K562 (cell line): ENCODE measurements at regions not wholly inside any gene's neighbourhood (a gene's known extent, or its start where the extent isn't known, plus 50 kb on each side); places are given as distances from the start of the nearest gene placed in this dataset.

Experiments used
- ATAC-seq: fragments of 200-7000 bp; cut with Tn5 transposase; 3 replicates; pipeline ENCODE4 v1.9.1; 2020; ENCODE audit warnings: moderate library complexity
- BruUV-seq: library from RNA; stranded (reverse); fragments of 400-500 nt; replicated peaks from 2 replicates; lab custom pipeline; 2021; lab: Mats Ljungman, UMichigan
- CTCF ChIA-PET: fragments of 300-600 bp; formaldehyde crosslinking; extraction: SDS; loops from one replicate; lab custom pipeline; 2021; ENCODE audit warnings: low intra/inter-chr PET ratio; lab: Yijun Ruan, JAX
- POLR2A ChIA-PET: fragments of 300-600, 350-650 bp; sonication (Branson Sonifier 250); formaldehyde crosslinking; extraction: SDS; loops from one replicate; lab custom pipeline; 2021; ENCODE audit warnings: antibody characterized with exemption, inconsistent platforms; lab: Yijun Ruan, JAX
- DNase-seq, 4 experiments: peaks; one replicate each; pipeline versions ENCODE4 v3.0.0 to v3.0.0-alpha.2; 2011 to 2018; ENCODE audit warnings: low spot score in 3 of 4, mixed read lengths in 3 of 4; ENCODE audit errors: extremely low read depth in 1 of 4
- FAIRE-seq: peaks from 2 replicates; lab custom pipeline; 2011; peaks lifted over from hg19 to GRCh38; lab: Jason Lieb, UNC
- H2AFZ ChIP-seq: 2 replicates; pipeline ENCODE4 v1.6.0; 2011; ENCODE audit warnings: low read depth, low read length, control low read depth, inconsistent platforms
- H3K27ac ChIP-seq: fragments of 200-600 bp; 3 replicates; pipeline ENCODE4 v1.8.0; 2011; ENCODE audit warnings: low read depth, mild to moderate bottlenecking, control low read depth, inconsistent platforms, low read length, moderate library complexity, mixed read lengths; ENCODE audit errors: extremely low read depth
- H3K27me3 ChIP-seq, 2 experiments: fragments of 300-600 bp in 1 of 2; 2 replicates in 1 of 2; 3 replicates in 1 of 2; pipeline versions ENCODE4 v1.6.0 to v1.8.0; 2011; ENCODE audit warnings: inconsistent platforms in 2 of 2, low read length in 2 of 2, mild to moderate bottlenecking in 1 of 2, mixed read lengths in 1 of 2, moderate library complexity in 1 of 2; ENCODE audit not compliant: control insufficient read depth in 2 of 2, insufficient read depth in 2 of 2
- H3K36me3 ChIP-seq: fragments of 300-600 bp; 3 replicates; pipeline ENCODE4 v1.8.0; 2011; ENCODE audit warnings: mild to moderate bottlenecking, low read length, inconsistent platforms; ENCODE audit not compliant: control insufficient read depth, insufficient read depth
- H3K4me1 ChIP-seq, 2 experiments: fragments of 200-600 bp in 1 of 2; replicated peaks in 1 of 2; 2 replicates in 1 of 2; 3 replicates in 1 of 2; pipeline versions ENCODE4 v1.5.1 to v1.8.0; 2011; ENCODE audit warnings: inconsistent platforms in 2 of 2, low read length in 2 of 2, mild to moderate bottlenecking in 1 of 2, mixed read lengths in 1 of 2, moderate library complexity in 1 of 2; ENCODE audit not compliant: control insufficient read depth in 2 of 2, insufficient read depth in 2 of 2
- H3K4me2 ChIP-seq: 2 replicates; pipeline ENCODE4 v1.6.1; 2011; ENCODE audit warnings: low read length, control low read depth, inconsistent platforms, mixed read lengths; ENCODE audit not compliant: insufficient read depth
- H3K4me3 ChIP-seq: fragments of 200-600 bp; sonication (generic), shearing (Covaris generic); 2 replicates; pipeline ENCODE4 v1.5.1; 2016; ENCODE audit warnings: control low read depth, inconsistent platforms
- H3K79me2 ChIP-seq: fragments of 200-600 bp; 3 replicates; pipeline ENCODE4 v1.8.0; 2011; ENCODE audit warnings: low read length, inconsistent platforms; ENCODE audit not compliant: control insufficient read depth, insufficient read depth
- H3K9ac ChIP-seq, 2 experiments: 2 replicates each; pipeline versions ENCODE4 v1.6.0 to v1.6.1; 2011; ENCODE audit warnings: low read depth in 2 of 2, low read length in 2 of 2, control low read depth in 1 of 2, inconsistent platforms in 1 of 2, mild to moderate bottlenecking in 1 of 2, mixed read lengths in 1 of 2; ENCODE audit not compliant: insufficient read depth in 1 of 2
- H3K9me1 ChIP-seq: one replicate; pipeline ENCODE4 v1.6.0; 2011; ENCODE audit warnings: inconsistent platforms, mild to moderate bottlenecking, low read length, moderate library complexity; ENCODE audit not compliant: control insufficient read depth, insufficient read depth
- H3K9me3 ChIP-seq: replicated peaks from 2 replicates; pipeline ENCODE4 v1.5.1; 2011; ENCODE audit warnings: low read depth, low read length, inconsistent platforms; ENCODE audit not compliant: control insufficient read depth, insufficient read depth
- H4K20me1 ChIP-seq: replicated peaks from 2 replicates; pipeline ENCODE4 v1.6.1; 2011; ENCODE audit warnings: low read length, inconsistent platforms, mixed read lengths; ENCODE audit not compliant: control insufficient read depth, insufficient read depth
- BCOR ChIP-seq: fragments of 450-650 bp; IDR thresholded peaks from 2 replicates; pipeline ENCODE4 v1.6.1; 2016
- CEBPG ChIP-seq, 3 experiments: fragments of 200-800 bp in 1 of 3; sonication (Bioruptor generic) in 1 of 3; sonication (generic) in 1 of 3; formaldehyde crosslinking in 1 of 3; IDR thresholded peaks in 2 of 3; conservative IDR thresholded peaks in 1 of 3; 2 replicates each; pipeline versions ENCODE4 v1.6.1 to v1.8.0; 2016 to 2022; ENCODE audit warnings: missing compliant biosample characterization in 2 of 3, missing genetic modification characterization in 2 of 3, mild to moderate bottlenecking in 1 of 3, missing genetic modification reagents in 1 of 3
- CREB1 ChIP-seq, 2 experiments: sonication (generic) in 1 of 2; formaldehyde crosslinking in 1 of 2; IDR thresholded peaks; 2 replicates each; pipeline versions ENCODE4 v1.6.1 to v1.8.0; 2012 to 2022; ENCODE audit warnings: inconsistent platforms in 1 of 2, mild to moderate bottlenecking in 1 of 2, missing genetic modification reagents in 1 of 2, moderate library complexity in 1 of 2
- MECOM ChIP-seq: fragments of 250-450 bp; sonication (Bioruptor Pico); IDR thresholded peaks from 2 replicates; pipeline ENCODE4 v1.8.0; 2022; ENCODE audit warnings: inconsistent platforms
- SP1 ChIP-seq: sonication (generic); formaldehyde crosslinking; IDR thresholded peaks from 2 replicates; pipeline ENCODE4 v1.8.1; 2022; ENCODE audit warnings: mild to moderate bottlenecking, missing genetic modification reagents
- SRSF7 ChIP-seq: fragments of 200-400 bp; formaldehyde crosslinking; optimal IDR thresholded peaks from 2 replicates; pipeline ENCODE3; 2017; ENCODE audit warnings: mild to moderate bottlenecking, low read depth, low read length
- ZFP30 ChIP-seq: fragments of 250-450 bp; sonication (Bioruptor Pico); IDR thresholded peaks from 2 replicates; pipeline ENCODE4 v1.8.0; 2022; ENCODE audit warnings: moderate library complexity, mild to moderate bottlenecking, inconsistent platforms, borderline replicate concordance
- WGBS: fragments of 100-300 bp; shearing (Covaris generic); methylation state at CpG from one replicate; pipeline ENCODE4 v1.1.6; 2016; ENCODE audit warnings: low coverage, mixed read lengths; ENCODE audit not compliant: insufficient coverage; ENCODE audit errors: missing lambda C conversion rate; 5-methylcytosine and 5-hydroxymethylcytosine counted together
- in situ Hi-C: fragments of 300-500 bp; cut with MboI; formaldehyde crosslinking; loops from 4 replicates; pipeline ENCODE4 v1.15.0; 2018; ENCODE audit warnings: inconsistent platforms, mixed read lengths
- intact Hi-C: fragments of 100-400 bp; cut with micrococcal nuclease; formaldehyde crosslinking; loops from 2 replicates; pipeline ENCODE4 v1.14.2; 2022
- TF ChIP-seq, protein P1 (sequence below): fragments of 450-650 bp; IDR thresholded peaks from 2 replicates; pipeline ENCODE4 v1.6.1; 2016; ENCODE audit warnings: low read depth
- TF ChIP-seq, protein P2 (sequence below), 2 experiments: fragments of 150-350 bp in 1 of 2; IDR thresholded peaks; 2 replicates each; pipeline ENCODE4 v1.6.1; 2012 to 2016; ENCODE audit warnings: low read depth in 2 of 2, low read length in 2 of 2, mild to moderate bottlenecking in 1 of 2, moderate library complexity in 1 of 2
- TF ChIP-seq, protein P3 (sequence below): sonication (generic); IDR thresholded peaks from 2 replicates; pipeline ENCODE4 v1.6.1; 2016

DNA sequence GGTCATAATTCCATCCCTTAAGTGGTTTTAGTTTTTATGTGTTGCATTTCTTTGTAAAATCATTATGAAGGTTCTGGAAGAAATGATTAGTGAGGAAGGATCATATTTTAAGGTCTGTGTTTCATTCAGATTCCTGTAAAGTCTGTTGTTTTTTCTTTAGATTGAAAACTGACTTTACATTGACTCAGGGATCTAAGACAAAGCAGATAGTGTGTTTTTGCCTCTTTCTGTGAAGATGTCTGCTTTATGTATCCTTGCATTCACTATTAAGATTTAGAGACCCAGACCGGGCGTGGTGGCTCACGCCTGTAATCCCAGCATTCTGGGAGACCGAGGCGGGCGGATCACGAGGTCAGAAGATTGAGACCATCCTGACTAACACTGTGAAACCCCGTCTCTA, 225.7 kb downstream of the SAMD5 start:
- H3K4me1 ChIP-seq: no peaks in the 10 kb centered on the region
- H3K36me3 ChIP-seq: peaks cover 8% of the 10 kb centered on the region; the same call in 1 of the 3 replicates
- ATAC-seq (no peak), DNase-seq (no peak), FAIRE-seq (no peak)
- H3K9ac ChIP-seq: no peak overlapping the region
- no peak overlapping the region for H3K4me2 ChIP-seq
- H3K4me3 ChIP-seq: no peak overlapping the region
- WGBS: 91% methylated on average over 7 of the region's 8 CpGs
- intact Hi-C loops (no loop called here), in situ Hi-C loops (no loop called here)
- H4K20me1 ChIP-seq: peaks cover 5% of the 10 kb centered on the region; the same call in 1 of the 2 replicates
- no TSS peak for BruUV-seq
- H3K27me3 ChIP-seq: no peaks in the 10 kb centered on the region
- POLR2A ChIA-PET: no interaction called here
- CTCF ChIA-PET: no interaction called here
- no peak overlapping the region for H3K27ac ChIP-seq
- H3K79me2 ChIP-seq: no peaks in the 10 kb centered on the region
- no peak overlapping the region for H2AFZ ChIP-seq
- H3K9me3 ChIP-seq: no peaks in the 10 kb centered on the region
- no peaks in the 10 kb centered on the region for H3K9me1 ChIP-seq
- TF ChIP-seq, protein P1, sequence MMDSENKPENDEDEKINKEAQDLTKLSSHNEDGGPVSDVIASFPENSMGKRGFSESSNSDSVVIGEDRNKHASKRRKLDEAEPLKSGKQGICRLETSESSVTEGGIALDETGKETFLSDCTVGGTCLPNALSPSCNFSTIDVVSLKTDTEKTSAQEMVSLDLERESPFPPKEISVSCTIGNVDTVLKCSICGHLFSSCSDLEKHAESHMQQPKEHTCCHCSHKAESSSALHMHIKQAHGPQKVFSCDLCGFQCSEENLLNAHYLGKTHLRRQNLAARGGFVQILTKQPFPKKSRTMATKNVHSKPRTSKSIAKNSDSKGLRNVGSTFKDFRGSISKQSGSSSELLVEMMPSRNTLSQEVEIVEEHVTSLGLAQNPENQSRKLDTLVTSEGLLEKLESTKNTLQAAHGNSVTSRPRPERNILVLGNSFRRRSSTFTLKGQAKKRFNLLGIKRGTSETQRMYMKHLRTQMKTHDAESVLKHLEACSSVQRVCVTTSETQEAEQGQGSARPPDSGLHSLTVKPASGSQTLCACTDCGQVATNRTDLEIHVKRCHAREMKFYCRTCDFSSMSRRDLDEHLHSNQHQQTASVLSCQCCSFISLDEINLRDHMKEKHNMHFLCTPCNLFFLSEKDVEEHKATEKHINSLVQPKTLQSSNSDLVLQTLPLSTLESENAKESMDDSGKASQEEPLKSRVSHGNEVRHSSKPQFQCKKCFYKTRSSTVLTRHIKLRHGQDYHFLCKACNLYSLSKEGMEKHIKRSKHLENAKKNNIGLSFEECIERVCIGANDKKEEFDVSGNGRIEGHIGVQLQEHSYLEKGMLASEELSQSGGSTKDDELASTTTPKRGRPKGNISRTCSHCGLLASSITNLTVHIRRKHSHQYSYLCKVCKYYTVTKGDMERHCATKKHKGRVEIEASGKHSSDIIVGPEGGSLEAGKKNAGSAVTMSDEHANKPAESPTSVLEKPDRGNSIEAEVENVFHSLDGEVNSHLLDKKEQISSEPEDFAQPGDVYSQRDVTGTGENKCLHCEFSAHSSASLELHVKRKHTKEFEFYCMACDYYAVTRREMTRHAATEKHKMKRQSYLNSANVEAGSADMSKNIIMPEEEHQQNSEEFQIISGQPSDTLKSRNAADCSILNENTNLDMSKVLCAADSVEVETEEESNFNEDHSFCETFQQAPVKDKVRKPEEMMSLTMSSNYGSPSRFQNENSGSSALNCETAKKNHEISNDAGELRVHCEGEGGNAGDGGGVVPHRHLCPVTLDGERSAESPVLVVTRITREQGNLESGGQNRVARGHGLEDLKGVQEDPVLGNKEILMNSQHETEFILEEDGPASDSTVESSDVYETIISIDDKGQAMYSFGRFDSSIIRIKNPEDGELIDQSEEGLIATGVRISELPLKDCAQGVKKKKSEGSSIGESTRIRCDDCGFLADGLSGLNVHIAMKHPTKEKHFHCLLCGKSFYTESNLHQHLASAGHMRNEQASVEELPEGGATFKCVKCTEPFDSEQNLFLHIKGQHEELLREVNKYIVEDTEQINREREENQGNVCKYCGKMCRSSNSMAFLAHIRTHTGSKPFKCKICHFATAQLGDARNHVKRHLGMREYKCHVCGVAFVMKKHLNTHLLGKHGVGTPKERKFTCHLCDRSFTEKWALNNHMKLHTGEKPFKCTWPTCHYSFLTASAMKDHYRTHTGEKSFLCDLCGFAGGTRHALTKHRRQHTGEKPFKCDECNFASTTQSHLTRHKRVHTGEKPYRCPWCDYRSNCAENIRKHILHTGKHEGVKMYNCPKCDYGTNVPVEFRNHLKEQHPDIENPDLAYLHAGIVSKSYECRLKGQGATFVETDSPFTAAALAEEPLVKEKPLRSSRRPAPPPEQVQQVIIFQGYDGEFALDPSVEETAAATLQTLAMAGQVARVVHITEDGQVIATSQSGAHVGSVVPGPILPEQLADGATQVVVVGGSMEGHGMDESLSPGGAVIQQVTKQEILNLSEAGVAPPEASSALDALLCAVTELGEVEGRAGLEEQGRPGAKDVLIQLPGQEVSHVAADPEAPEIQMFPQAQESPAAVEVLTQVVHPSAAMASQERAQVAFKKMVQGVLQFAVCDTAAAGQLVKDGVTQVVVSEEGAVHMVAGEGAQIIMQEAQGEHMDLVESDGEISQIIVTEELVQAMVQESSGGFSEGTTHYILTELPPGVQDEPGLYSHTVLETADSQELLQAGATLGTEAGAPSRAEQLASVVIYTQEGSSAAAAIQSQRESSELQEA: no peak
- TF ChIP-seq, protein P2, sequence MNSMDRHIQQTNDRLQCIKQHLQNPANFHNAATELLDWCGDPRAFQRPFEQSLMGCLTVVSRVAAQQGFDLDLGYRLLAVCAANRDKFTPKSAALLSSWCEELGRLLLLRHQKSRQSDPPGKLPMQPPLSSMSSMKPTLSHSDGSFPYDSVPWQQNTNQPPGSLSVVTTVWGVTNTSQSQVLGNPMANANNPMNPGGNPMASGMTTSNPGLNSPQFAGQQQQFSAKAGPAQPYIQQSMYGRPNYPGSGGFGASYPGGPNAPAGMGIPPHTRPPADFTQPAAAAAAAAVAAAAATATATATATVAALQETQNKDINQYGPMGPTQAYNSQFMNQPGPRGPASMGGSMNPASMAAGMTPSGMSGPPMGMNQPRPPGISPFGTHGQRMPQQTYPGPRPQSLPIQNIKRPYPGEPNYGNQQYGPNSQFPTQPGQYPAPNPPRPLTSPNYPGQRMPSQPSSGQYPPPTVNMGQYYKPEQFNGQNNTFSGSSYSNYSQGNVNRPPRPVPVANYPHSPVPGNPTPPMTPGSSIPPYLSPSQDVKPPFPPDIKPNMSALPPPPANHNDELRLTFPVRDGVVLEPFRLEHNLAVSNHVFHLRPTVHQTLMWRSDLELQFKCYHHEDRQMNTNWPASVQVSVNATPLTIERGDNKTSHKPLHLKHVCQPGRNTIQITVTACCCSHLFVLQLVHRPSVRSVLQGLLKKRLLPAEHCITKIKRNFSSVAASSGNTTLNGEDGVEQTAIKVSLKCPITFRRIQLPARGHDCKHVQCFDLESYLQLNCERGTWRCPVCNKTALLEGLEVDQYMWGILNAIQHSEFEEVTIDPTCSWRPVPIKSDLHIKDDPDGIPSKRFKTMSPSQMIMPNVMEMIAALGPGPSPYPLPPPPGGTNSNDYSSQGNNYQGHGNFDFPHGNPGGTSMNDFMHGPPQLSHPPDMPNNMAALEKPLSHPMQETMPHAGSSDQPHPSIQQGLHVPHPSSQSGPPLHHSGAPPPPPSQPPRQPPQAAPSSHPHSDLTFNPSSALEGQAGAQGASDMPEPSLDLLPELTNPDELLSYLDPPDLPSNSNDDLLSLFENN (IDR thresholded peaks at IDR 0.05; ENCODE audit: low read depth in 2 of 2, low read length in 2 of 2): no peak
- no peak for TF ChIP-seq BCOR
- TF ChIP-seq, protein P3, sequence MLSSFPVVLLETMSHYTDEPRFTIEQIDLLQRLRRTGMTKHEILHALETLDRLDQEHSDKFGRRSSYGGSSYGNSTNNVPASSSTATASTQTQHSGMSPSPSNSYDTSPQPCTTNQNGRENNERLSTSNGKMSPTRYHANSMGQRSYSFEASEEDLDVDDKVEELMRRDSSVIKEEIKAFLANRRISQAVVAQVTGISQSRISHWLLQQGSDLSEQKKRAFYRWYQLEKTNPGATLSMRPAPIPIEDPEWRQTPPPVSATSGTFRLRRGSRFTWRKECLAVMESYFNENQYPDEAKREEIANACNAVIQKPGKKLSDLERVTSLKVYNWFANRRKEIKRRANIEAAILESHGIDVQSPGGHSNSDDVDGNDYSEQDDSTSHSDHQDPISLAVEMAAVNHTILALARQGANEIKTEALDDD: no peak
- no peak for TF ChIP-seq MECOM
- TF ChIP-seq ZFP30 (CRISPR knock-in tag): no peak
- no peak for TF ChIP-seq SP1 (CRISPR knock-in tag)
- no peak for TF ChIP-seq SRSF7
- no peak for TF ChIP-seq CEBPG (CRISPR knock-in tag; IDR thresholded peaks at IDR 0.05)
- no peak for TF ChIP-seq CEBPG (tag; conservative IDR thresholded peaks at IDR 0.05 in 1 of 2, IDR thresholded peaks at IDR 0.05 in 1 of 2)
- no peak for TF ChIP-seq CREB1 (IDR thresholded peaks at IDR 0.05)
- no peak for TF ChIP-seq CREB1 (CRISPR knock-in tag; IDR thresholded peaks at IDR 0.05)
